ENCODE measurements at regions not wholly inside any gene's neighbourhood (a gene's known extent, or its start where the extent isn't known, plus 50 kb on each side); places are given as distances from the start of the nearest gene placed in this dataset.
"Not testable (repeated sequence)": the region's sequence is repeated elsewhere in the genome, so short reads cannot be mapped to it uniquely, and the experiment has no call there.

DNA sequence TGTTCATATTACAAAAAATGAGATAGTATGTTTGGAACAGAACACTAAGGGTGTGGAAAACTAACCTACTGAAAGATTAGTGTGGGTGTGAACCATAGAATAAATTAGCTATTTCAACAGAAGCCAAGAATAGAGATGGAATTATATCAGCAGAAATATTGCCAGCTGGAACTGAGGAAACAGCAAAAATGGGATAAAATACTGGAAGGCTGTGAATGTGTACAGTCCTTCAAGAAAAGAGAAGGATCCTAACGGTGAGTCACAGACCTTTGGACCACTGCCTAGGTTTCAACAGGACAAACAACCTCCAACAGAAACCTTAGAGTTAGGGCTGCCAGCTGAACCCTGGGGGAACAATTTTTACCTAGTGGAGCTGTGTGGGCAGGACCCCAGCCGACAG, 395.0 kb downstream of the ZWINT start:
- no peak overlapping the region for H3K27ac ChIP-seq
- no peak for DNase-seq (ENCODE audit: low read depth, low spot score)

DNA sequence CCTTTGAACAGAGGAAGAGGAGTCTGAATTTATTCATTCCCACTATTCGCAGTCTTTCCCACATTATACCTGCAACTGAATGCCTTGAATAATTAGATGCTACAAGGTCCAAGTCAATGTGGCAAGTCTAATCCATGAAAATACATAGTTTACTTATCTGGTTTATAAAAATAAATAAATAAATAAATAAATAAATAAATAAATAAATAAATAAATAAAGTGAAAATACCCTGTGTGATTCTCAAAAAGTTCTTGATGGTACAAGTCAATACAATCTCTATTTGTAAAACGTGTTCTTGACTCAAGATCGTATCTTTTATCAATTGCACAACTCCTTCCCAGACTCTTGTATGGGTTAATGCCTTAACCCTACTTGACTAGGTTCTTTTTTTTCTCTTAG, 417.7 kb downstream of the ZWINT start:
- no peak for DNase-seq (ENCODE audit: low read depth, low spot score)
- H3K27ac ChIP-seq: no peak overlapping the region

GRCh38 chr10:55929291-55929690, 431.8 kb downstream of the ZWINT start:
- no peak overlapping the region for H3K27ac ChIP-seq
- DNase-seq (ENCODE audit: low read depth, low spot score): no peak

DNA sequence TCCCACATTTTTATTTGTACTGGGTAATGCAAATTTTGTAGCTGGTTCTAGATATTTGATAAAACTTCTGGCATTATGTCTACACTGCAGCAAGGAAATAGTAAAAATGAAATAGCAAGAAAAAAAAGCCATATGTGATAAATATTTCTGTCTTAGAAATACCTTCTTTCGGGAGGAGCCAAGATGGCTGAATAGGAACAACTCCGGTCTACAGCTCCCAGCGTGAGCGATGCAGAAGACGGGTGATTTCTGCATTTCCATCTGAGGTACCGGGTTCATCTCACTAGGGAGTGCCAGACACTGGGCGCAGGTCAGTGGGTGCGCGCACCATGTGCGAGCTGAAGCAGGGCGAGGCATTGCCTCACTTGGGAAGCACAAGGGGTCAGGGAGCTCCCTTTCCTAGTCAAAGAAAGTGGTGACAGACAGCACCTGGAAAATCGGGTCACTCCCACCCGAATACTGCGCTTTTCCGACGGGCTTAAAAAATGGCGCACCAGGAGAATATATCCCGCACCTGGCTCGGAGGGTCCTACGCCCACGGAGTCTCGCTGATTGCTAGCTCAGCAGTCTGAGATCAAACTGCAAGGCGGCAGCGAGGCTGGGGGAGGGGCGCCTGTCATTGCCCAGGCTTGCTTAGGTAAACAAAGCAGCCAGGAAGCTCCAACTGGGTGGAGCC, 461.4 kb downstream of the ZWINT start:
- not testable (repeated sequence) for DNase-seq (ENCODE audit: low read depth, low spot score); H3K27ac ChIP-seq

DNA sequence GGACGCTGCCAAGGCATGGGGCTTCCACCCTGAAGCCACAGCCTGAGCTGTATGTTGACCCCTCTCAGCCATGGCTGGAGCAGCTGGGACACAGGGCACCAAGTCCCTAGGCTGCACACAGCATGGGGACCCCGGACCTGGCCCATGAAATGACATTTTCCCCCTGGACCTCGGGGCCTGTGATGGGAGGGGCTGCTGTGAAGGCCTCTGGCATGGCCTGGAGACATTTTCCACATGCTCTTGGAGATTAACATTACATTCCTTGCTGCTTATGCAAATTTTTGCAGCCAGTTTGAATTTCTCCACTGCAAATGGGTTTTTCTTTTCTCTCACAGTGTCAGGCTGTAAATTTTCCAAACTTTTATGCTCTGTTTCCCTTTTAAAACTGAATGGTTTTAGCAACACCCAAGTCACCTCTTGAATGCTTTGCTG, 463.6 kb downstream of the ZWINT start:
- no peak for DNase-seq (ENCODE audit: low read depth, low spot score)
- no peak overlapping the region for H3K27ac ChIP-seq

DNA sequence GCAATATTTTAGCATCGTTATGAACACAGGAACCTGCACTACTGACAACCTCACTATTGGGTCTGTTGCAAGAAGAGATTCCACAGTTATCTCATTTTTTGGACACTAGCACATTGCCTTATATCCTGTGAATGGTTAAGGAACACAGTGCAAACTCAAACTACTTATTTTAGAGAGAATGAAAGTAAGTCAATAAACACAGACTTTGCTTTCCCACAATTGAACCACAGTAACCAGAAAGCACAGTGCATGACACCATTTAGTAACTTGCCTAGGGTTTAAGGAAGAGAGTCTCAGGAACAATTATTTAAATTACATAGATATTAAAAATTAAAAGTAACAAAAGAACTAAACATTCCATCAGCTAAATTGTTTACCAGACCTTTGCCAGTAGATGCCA, 468.8 kb downstream of the ZWINT start:
- no peak overlapping the region for H3K27ac ChIP-seq
- DNase-seq (ENCODE audit: low read depth, low spot score): no peak

- no peak overlapping the region for H3K27ac ChIP-seq
- DNase-seq (ENCODE audit: low read depth, low spot score): no peak
These were observed 479.5 kb downstream of the ZWINT start for GRCh38 chr10:55881588-55881987.

GRCh38 chr10:55873485-55873884, 487.6 kb downstream of the ZWINT start:
- no peak overlapping the region for H3K27ac ChIP-seq
- no peak for DNase-seq (ENCODE audit: low read depth, low spot score)

DNA sequence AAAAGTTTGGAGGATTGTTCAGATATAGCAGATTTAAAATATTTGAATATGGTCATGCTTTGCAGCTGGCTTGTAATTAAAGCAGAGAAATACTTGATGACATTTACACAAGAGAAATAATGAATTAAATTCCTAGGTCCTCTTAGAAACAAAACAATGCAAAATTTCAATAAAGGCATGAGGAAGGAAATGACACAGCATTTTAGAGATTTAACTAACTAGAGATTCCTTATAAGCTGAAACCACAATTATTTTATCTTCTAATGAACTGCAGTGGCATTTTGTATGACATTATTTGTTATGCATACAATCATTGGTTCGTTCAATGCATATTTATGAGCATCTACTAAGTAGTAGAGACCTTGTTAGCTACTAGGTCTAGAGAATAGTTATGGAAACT, 490.9 kb downstream of the ZWINT start:
- no peak for DNase-seq (ENCODE audit: low read depth, low spot score)
- no peak overlapping the region for H3K27ac ChIP-seq

DNA sequence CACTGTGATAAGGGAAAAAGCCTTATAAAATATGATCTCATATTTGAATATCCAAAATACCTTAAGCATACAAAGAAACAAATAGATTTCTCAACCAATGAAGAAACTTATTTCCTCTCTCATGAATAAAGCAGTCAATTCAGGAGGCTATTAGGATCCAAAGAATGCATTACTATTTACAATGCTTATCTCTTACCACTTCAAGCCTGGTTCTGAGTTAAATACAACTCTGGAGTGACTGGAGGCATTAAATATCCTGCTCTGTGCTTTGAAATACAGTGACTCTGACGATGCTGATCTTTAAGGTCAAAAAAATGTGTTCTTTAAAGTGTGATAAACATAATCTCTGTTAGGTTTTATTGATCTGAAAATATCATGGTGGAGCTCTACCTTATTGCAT, 493.2 kb downstream of the ZWINT start:
- no peak overlapping the region for H3K27ac ChIP-seq

DNA sequence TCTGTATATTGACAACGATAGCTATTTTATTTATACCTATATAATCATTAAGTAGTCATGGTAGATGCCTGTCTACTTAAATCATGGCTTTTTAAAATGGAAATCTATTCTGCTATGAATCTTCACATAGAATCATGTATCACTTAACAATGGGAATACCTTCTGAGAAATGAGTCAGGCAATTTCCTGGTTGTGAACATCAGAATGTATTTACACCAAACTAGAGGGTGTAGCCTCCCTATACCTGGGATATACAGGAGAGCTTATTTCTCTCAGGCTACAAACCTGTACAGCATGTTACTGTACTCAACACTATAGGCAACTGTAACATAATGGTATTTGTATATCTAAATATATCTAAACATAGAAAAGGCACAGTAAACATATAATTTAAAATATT, 502.3 kb downstream of the ZWINT start:
- no peak for DNase-seq (ENCODE audit: low read depth, low spot score)
- H3K27ac ChIP-seq: no peak overlapping the region

More for the DNA sequence above, 493.2 kb downstream of the ZWINT start:
- DNase-seq (ENCODE audit: low read depth, low spot score): no peak

- no peak for DNase-seq (ENCODE audit: low read depth, low spot score)
- H3K27ac ChIP-seq: no peak overlapping the region
These were observed 508.2 kb downstream of the ZWINT start for GRCh38 chr10:55852900-55853299.

GRCh38 chr10:55837273-55837672, 523.8 kb downstream of the ZWINT start:
- H3K27ac ChIP-seq: no peak overlapping the region
- DNase-seq (ENCODE audit: low read depth, low spot score): no peak

DNA sequence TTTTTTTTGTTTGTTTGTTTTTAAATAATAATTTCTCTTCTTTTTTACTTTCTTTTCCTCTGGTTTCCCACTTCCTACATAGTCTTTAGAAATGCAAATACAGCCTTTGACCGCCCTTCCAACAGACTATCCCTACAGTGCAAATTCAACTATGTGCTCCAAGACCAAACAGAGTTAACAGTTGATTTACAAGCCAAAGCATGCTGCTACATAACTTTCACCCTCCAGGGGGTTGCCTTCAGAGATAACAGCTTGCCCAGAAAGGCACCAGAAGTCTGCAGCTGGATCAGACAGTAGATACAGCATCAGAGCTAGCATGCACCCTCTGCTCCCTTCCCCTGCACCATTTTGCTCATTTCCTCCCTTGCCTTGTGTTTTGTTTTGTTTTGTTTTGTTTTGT, 539.0 kb downstream of the ZWINT start:
- H3K27ac ChIP-seq: no peak overlapping the region
- DNase-seq (ENCODE audit: low read depth, low spot score): no peak

- H3K27ac ChIP-seq: no peak overlapping the region
- DNase-seq (ENCODE audit: low read depth, low spot score): no peak
These were observed 540.6 kb downstream of the ZWINT start for GRCh38 chr10:55820478-55820877.

GRCh38 chr10:55820071-55820470, 541.0 kb downstream of the ZWINT start:
- no peak overlapping the region for H3K27ac ChIP-seq
- DNase-seq (ENCODE audit: low read depth, low spot score): no peak

DNA sequence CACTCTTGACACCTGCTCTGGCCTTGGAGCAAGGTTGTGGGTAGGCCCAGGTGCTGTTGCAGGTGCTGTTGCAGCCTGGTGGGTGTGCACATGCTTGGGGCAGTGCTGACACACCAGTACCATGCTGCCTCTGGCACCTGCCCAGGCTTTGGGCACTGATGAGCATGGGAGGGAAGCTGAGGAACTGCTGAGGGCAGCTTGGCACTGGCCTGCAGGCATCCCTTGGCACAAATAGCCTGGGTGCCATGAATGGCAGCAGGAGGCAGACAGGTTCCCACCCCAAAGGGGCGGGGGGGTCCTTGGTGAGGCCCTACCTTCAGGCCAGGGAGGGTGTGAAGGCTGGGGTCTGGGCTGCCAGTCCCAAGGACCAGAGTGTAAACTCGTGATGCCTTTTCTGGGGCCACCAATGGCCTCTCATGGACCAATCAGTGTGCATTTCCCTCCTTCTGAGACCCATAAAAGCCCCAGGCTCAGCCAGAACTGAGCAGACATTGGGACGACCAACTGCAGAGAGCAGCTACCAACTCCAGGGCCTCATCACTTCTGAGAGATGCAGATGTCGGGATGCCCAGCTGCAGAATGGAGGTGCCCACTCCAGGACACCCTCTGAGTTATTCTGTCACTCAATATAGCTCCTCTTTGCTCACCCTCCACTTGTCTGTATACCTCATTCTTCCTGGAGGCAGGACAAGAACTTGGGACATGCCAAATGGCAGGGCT, 547.4 kb downstream of the ZWINT start:
- no peak for DNase-seq (ENCODE audit: low read depth, low spot score)
- no peak overlapping the region for H3K27ac ChIP-seq

DNA sequence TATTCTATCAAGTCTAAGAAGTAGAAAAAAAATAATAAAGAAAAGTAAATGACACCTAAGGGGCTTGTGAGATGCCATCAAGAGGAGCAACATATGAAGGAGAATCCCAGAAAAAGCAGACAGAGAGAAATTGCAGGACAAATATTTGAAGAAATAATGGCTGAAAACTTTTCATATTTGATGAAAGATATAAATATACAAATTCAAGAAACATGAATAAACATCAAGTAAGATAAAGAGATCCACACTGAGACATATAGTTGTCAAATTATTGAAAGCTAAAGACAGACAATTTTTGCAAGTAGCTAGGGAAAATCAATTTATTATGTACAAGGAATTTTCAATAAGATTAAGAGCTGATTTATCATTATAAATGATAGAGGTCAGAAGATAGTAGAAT, 558.0 kb downstream of the ZWINT start:
- DNase-seq (ENCODE audit: low read depth, low spot score): no peak
- no peak overlapping the region for H3K27ac ChIP-seq

DNA sequence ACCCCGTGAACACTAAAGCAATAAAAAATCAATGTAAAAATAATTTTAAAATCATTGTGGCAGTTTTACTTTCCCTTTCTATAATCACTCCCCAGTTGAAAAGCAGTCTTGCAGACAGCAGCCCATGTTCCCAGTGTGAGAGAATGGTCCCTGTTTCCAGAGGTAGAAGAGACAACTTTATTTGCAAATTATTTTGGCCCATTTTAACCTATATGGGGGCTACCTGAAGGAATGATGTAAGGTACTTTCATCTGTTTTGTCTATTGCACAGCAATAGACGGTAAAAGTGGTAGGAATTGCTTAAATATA, 559.8 kb downstream of the ZWINT start:
- no peak for DNase-seq (ENCODE audit: low read depth, low spot score)
- H3K27ac ChIP-seq: no peak overlapping the region

- DNase-seq (ENCODE audit: low read depth, low spot score): no peak
- no peak overlapping the region for H3K27ac ChIP-seq
These were observed 560.3 kb downstream of the ZWINT start for GRCh38 chr10:55800602-55801352.

GRCh38 chr10:55793024-55793423, 568.0 kb downstream of the ZWINT start:
- no peak overlapping the region for H3K27ac ChIP-seq
- DNase-seq (ENCODE audit: low read depth, low spot score): no peak

Data from epithelial cell of prostate (primary cell).